A172 (cell line): ENCODE measurements at regions not wholly inside any gene's neighbourhood (a gene's known extent, or its start where the extent isn't known, plus 50 kb on each side); places are given as distances from the start of the nearest gene placed in this dataset.

Experiments used
- DNase-seq: peaks from one replicate; pipeline ENCODE4 v3.0.0-alpha.2; 2015; ENCODE audit warnings: low spot score

DNA sequence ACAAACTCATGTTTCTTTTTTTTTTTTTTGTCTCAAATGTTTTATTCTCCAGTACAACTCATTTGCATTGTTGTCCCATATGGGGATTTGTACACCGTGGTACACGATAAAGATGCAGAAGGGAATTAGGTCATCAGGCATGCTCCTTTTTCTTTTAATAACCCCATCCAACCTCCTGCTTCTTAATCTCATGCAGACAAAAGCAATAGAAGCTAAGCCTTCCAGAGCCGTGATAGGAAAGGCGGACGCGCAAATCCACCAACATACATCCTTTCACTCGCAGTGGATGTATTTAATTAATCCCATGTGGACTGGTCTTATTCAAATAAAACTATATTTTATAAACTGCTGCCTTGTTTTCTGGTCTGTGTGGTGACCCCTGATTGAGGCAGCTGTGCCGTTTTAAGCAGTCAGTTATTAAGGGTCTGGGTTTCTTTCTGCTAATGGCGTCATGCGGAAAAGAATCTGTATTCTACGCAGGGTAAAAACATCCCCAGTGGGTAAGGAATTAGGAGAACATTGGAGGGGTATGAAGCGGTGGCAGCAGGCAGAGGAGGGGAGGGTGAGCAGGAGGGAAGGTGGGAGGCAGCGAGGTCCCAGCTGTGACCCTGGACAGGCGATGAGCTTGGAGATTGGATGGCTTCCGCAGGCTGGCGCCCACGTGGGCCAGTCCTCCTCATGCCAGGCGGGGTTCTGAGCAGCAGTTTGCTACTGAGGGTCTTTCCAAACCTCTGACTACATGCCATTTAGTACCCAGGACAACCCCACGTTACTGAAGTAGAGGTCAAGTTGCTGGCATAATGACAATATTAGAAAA is 172.8 kb downstream of the LINC00237 start:
- no peak for DNase-seq

DNA sequence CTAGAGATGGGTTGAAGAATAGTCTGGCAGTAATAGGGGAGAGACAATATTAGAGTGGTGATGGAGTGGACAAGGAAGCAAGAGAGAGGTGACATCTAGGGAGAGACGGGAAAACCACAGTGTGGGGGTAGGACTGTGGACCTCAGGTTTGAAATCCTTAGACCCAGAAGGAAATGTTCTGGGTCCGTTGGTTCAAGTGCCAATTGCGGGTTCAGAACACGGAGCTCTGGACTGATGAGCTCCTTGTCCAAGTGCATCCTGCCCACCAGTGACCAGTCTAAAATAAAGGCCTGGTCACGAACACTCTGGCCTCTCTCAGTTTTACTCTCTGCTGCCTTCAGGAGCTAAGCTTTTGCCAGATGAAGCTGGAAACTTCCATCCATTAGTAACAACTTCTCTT is 174.0 kb downstream of the LINC00237 start:
- DNase-seq: no peak

DNA sequence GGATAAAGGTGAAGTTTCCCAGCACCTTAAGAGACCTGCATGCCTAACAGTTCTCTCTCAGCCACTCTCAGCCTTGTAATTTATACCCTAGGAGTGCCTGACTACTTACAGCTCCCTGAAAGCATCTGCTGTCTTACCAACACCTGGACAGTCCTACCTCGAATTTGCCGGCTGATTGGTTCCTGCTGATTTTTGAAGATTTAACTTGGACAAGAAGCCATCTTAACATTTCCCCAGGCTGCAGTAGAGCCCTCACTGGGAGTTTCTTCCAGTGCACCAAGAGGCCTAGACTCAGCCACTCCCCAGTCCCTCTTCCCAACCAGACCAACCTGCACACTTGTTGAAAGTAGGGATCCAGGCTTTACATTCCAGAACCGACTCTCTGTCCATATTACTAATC is 174.5 kb downstream of the LINC00237 start:
- DNase-seq: no peak

DNA sequence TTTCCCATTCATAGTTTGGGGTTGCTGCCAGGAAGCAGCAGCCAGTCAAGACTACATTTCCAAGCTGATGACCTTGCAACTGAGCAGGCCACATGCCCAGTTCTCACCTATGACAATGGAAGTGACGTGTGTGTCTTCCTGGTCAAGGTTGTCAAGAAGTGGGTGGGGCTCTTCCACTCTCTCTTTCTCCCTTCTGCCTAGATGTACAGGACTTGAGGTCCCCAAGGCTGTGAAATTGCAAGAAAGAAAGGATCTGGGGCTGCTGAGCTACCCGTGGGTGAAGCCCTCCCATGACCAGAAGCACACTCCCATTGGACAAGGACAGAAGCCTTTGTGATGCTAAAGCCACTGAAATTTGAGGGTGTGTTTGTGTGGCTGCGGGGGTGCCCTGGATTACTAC is 175.1 kb downstream of the LINC00237 start:
- no peak for DNase-seq

DNA sequence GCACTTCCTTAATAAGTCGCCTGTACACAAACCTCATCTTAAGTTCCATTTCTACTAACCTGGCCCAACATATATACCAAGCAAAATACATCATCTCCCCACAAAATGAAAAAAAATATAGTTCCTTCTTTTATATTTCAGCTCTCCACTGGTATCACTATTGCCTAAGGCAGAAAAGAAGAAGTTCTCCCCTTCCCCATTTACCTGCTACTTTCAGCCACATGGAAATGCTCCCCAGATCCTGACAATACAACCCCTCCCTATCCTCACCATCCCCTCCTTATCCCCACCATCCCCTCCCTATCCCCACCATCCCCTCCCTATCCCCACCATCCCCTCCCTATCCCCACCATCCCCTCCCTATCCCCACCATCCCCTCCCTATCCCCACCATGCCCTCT is 175.7 kb downstream of the LINC00237 start:
- DNase-seq: no peak

DNA sequence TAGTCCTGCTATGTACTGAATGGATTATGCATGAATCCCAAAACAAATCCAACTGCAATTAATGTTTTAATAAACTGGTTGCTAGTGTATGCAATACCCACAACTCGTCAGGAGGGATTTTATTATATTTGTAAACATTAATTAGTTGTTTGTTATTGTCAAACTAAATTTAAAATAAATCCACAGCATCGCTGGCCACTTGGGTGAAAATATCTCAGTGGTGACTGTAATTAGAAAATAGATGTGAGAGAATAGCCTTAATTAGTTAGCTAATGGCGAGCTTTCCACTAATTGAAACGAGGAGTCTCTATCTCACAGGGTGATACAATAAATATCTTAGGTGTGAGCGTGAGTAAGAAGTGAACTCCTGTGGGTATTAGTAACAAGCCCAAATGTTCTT is 176.8 kb downstream of the LINC00237 start:
- no peak for DNase-seq

DNA sequence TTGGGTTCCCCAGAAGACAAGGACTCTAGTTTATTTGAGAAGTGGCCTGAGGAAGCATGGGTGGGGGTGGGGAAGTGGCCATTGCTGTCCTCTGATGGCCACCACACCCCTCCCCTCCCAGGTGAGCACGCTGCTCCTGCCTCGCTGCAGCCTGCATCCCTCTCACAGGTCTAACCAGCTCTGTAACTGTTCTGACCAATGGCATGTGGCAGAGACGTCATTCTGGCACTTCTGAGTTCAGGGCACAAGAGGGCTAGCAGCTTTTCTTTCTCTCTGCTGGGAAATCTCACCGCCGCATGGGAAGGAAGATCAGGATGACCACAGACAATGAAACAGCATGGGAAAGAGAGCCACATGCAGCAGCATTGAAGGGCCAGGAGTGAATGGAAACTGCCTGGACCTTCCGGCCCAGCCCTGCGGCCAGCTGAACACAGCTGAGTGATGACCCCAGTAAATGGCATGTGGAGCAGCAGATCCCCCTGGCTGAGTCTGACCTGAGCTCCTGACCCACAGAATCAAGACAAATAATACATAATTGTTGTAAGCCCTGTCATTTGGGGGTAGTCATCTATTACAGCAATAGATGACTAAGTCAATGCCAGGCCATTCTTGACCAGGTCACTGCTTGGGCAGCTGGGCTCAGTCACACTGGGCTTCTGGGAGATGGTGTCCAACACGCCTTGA is 179.8 kb downstream of the LINC00237 start:
- no peak for DNase-seq

DNA sequence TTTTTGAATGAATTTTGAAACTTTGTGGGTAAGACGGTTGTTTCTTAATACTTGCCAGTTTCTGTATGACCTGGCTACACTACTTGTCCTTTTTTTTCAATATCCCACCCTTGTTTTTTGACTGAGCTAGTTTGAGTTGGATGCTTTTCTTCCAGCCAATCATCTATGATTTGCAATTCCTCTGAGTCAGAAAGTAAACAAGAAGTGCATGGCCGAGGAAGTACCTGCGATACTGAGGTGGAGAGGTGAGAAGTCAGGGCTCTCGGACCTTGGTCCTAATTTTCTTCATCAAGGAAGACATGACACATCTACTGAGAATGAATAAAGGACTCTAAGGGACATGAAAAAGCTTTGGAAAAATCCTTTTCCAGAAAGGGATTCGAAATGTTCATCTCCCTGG is 185.7 kb downstream of the LINC00237 start:
- DNase-seq: no peak

DNA sequence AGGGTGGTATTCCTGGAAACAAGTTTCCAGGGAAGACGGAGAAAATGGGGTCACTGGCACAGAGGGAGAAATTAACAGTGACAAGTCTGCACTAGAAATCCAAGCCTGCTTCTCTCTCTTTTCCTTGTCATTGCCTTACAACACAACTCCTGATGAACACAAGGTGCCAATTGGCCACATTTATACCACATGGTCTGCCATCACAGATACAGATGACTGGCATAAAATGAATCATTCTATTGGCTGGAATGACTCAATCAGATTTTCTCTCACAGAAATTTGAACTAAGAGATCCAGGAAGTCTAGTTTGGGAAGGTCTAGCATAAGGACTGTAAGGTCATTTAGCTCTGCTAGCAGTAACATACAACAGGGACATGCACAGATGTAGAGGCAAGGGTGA is 190.3 kb downstream of the LINC00237 start:
- no peak for DNase-seq

DNA sequence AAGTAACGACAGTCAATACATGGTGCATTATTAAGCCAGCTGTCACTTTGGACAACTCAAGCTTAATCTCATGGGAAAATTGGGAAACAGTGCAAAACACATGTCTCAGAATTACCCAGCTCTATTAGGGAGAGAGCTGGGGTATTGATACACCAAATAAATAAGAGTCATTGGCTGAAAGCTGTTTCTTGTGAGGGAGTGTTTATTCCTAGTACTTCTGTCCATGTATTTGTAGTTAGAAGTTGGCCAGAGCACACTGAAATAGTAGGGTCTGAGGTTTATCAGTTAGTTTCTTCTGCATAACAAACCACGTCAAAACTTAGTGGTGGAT is 192.0 kb upstream of the RALGAPA2 start:
- DNase-seq: no peak

DNA sequence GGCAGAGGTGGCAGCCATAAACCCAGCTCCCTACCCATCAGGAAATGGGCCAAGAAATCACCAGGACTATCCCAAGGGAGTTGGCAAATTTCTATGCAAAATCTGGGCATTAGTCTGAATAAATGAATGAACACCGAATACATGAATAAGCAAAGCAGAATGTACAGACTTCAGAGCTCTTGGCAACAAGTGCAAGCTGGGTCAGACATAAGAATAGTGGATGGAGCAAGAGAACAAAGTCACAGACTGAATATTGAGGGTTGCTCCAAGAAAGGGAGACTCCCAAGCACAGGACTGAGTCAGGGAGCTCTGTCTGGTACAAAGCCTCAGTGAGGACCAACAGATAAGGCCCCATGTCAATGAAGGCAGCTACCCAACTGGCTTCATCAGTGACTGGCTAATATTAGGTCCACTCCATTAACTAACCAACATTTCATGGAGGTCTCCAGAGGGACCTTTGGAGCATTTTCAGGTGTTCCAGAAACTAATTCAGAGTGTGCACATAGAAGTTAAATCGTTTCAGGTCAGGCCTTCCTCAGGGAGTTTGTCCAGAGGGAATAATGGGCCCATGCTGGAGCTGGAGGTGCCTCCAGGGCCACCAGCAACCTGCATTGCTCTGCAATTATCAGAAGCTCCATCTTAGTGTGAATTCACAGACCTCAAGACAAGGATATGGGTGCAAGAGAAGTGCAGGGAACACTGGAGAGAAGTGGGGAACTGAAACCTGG is 191.5 kb upstream of the RALGAPA2 start:
- DNase-seq: no peak

DNA sequence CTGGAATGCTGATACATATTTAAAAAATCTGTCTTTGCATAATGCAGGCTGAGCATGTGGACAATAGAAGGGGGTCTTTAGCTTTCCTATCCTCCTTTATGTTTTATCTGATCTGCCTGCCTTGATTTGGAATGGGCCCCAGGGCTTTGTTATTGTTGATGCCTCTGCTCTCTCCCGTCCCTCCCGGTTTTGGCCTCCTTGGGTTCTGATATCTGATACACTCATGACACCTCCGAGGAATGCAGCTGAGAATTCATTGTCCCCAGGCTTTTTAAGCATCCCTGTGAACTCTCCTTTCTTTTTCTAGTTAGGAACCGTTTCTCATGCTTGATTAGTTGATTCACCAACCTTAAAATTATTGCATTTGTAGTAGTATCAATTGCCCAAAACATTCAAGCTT is 185.5 kb upstream of the RALGAPA2 start:
- no peak for DNase-seq

DNA sequence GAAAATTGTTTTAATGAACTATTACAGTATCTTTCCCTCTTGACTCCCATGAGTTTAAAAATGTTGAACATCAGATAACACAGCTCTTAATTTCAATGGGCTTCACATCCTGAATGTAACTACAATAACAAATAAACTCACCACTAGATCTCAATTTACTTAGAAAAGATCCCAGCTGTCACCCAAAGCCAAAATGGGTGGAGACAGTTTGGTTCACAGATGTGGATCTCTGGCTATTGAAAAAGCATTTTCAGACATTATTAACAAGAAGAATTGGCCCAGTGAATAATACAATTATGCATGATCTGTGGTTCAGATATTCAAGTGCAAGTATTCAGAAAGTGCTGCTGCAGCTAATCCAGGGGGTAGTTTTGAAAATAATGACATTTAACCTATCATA is 184.7 kb upstream of the RALGAPA2 start:
- DNase-seq: no peak

DNA sequence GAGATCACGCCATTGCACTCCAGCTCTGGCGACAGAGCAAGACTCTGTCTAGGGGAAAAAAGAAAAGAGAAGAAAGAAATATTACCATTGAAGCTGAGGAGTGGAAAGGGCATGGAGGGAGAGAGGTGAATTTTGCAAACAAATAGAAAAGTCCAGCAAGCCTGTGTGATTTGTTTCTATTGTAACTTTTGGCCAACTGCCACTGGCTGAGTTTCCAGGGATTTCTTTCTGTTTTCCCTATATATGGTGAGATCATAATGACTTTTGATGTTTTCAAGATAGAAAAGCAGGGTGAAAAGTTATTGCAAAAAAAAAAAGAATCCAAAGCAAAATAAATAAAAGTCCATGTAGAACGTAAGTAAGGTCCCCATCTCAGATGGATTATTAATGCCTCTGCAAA is 184.2 kb upstream of the RALGAPA2 start:
- no peak for DNase-seq

DNA sequence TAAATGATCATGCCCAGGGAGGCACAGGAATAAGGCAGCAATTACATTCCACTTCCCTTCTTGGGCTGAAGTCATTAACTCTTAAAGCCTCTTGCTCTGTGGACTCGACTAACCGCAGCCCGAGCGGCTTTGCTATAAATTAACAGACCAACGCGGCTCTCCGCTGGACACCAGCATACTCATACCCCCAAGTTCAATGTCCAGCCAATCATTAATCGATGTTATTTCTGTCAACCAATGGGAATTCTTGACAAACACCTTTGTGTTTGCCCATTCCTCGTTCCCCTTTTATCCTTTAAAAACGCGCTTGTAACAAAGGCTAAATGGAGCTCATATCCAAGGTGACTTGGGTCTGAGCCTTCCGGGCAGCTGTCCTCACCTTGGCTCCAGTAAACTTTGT is 183.1 kb upstream of the RALGAPA2 start:
- no peak for DNase-seq

DNA sequence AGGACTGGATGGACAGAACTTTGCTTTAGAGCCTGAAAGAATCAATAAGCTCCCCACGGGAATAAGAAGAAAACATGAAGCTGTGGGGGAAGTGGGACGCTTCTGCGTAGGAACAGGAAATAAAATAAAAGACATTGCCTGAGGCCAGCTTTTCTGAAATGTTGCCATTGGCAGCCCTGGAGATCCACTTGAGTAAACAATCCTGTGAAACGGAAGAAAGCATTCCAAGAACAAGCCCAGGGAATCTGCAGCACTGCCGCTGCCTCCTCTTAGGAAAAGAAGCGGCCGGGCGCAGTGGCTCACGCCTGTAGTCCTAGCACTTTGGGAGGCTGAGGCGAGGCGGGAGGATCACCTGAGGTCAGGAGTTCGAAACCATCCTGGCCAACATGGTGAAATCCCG is 182.3 kb upstream of the RALGAPA2 start:
- DNase-seq: no peak

DNA sequence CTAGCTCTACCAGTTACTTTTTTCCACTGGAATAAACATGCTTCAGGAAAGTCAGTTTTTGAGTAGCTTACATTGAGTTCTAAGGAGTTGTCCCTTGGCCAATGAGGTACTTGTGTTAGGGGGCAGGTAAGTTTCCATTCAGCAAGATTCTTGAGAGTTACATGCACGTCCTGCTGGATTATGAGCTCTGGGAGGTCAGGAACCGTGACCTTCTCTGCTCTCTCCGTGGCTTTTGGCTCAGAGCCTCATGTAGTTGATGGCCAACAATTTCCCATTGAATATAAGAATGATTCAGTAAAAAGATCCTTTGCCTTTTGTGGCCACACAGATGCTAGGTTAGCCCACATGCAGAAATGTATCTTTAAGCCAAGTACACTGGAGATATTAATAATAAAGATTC is 181.8 kb upstream of the RALGAPA2 start:
- no peak for DNase-seq

DNA sequence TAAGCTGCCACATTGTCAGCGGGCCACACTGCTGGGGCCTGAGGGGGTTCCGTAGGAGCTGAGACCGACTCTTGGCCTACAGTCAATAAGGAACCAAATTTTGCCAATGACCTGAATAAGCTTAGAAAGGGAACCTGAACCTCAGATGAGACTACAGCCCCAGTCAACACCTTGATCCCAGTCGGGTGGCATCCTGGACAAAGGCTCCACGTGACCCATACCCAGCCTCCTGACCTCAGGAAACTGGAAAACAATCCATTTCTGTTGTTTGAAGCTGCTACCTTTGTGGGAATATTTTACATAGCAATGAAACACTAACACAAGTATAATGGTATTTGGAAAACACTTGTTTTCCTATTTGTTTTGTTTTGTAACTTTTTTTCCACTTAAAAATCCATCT is 179.9 kb upstream of the RALGAPA2 start:
- no peak for DNase-seq

DNA sequence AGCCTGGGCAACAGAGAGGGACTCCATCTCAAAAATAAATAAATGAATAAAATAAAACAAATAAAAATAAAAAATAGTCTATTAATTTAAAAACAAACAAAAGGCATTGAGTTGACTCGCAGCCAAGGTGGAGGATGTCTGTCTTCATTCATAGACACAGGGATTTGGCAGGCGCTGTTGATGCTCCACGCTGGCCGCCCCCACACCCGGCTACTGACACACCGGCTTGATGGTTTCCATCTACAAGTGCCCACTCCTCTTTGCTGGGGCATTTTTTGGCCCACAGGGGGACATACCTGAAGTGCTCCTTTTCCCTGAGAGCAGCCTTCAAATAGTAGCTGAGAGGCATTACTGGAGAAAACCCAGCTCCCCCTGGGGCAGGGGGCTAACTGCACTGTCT is 178.3 kb upstream of the RALGAPA2 start:
- DNase-seq: no peak

DNA sequence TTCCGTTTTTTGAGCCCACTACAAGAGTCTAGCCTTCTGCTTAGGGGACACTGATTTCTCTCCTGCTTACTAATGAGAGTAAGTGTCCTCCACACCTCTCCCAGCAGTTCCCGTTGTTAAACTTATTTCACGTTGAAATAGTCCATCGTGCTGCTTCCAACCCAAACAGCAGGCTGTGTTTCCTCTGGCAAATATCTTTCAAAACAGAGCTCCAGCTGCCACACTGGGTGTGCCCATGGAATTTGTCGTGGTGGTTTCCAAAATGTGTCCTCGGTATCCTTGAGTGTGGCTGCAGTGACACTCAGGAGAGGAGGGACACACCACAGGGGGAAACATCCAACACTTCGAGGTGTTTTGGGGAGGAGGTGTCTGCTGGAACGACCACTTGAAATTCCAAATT is 176.5 kb upstream of the RALGAPA2 start:
- no peak for DNase-seq

DNA sequence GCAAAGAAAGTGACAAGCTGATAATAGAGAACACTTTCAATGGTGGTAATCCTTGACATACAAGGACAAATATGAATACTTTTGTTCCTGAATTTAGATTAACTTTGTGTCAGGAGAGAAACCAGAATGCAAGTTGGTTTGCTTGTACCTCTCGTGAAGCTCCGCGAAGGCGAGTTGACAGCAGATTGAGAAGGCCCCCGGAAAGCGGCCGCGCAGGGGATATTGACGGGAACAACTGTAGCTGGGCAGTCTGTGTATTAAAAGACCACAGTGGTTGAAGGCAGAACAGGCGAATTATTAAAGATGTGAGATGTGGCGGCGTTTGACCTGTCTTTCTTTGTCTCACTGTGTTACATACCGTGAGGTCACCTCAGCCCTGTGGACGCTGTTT is 175.8 kb upstream of the RALGAPA2 start:
- no peak for DNase-seq

DNA sequence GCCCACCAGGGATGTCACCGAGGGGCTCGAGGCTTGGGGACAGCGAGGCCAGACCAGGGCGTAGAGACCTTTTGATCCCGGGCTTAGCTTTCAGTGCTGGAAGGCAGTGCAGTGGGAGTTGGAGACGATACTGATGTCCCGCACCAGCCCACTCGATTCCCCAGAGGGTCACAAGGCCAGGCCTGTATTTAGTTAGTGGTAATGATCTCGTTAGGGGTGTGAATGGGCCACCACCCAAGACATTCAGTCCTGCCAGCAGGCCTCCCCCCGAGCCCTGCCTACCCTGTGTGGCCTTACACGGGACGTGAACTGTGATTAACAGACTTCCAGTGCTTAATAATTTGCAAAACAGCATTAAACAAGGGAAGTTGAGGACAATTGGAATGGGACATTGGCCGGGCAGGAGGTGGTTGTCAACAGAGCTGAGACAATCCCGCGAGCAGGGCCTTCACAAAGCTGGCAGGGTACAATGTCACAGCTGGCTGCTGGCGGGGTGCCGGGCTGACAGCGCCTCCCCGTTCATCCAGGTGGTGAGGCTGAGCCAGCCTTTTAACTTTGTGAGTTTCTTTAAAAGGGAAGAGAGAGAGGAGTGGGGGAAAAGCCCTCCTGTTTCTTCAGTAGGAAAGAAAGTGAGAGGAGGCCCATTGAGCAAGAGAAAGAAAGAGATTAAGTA is 175.3 kb upstream of the RALGAPA2 start:
- no peak for DNase-seq

DNA sequence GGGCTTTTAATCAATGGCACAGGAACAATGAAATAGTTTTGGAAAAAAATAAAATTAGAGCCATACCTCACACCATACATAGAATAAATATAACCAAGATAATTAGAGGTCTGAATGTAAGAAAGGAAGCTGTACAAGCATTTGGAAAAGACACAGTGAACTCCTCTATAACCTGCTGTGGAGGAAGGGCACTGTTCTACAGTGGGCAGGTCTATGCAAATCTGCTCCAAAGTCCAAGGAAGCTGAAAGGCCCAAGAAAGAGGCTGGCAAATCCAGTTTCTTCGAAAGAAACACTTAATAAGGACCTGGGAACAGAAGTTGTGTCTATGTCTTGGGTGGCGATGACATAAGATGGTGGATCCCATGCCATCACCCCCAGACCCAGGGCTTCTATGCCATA is 169.4 kb upstream of the RALGAPA2 start:
- no peak for DNase-seq
